Testis (tissue), 2 donors: ENCODE measurements at regions not wholly inside any gene's neighbourhood (a gene's known extent, or its start where the extent isn't known, plus 50 kb on each side); places are given as distances from the start of the nearest gene placed in this dataset.

Experiments
- CTCF ChIP-seq, 3 experiments: fragments of 450-650 bp in 2 of 3; fragments of 200-600 bp in 1 of 3; sonication (generic) in 1 of 3; IDR thresholded peaks; one replicate each; pipeline ENCODE4 v1.5.1; 2016 to 2019; ENCODE audit warnings: antibody characterized with exemption in 3 of 3, mild to moderate bottlenecking in 2 of 3, moderate library complexity in 1 of 3
- POLR2A ChIP-seq: fragments of 450-650 bp; IDR thresholded peaks from one replicate; pipeline ENCODE4 v1.6.1; 2017; ENCODE audit warnings: antibody characterized with exemption, mild to moderate bottlenecking, moderate library complexity

- no peak for TF ChIP-seq POLR2A
- TF ChIP-seq CTCF (IDR thresholded peaks at IDR 0.05): no peak
Observed at GRCh38 chr15:87799428-87799827, 457.1 kb downstream of the NTRK3 start.
